OCI-LY7 (cell line): ENCODE measurements at regions not wholly inside any gene's neighbourhood (a gene's known extent, or its start where the extent isn't known, plus 50 kb on each side); places are given as distances from the start of the nearest gene placed in this dataset.

Experiments used
- BruUV-seq: library from RNA; stranded (reverse); fragments of 400-500 nt; replicated peaks from 2 replicates; lab custom pipeline; 2021; lab: Mats Ljungman, UMichigan
- CTCF ChIA-PET: fragments of 300-600 bp; sonication (Branson Sonifier 250); formaldehyde crosslinking; loops from one replicate; lab custom pipeline; 2022; ENCODE audit warnings: antibody characterized with exemption; ENCODE audit not compliant: unreplicated experiment; lab: Charles Lee
- POLR2A ChIA-PET: fragments of 300-600 bp; sonication (Branson Sonifier 250); formaldehyde crosslinking; loops from one replicate; lab custom pipeline; 2022; ENCODE audit warnings: antibody characterized with exemption; lab: Charles Lee
- DNase-seq: peaks from one replicate; pipeline ENCODE4 v3.0.0-alpha.2; 2015; ENCODE audit warnings: low spot score
- H2AFZ ChIP-seq: fragments of 200-600 bp; sonication (generic), shearing (Covaris generic); 2 replicates; pipeline ENCODE4 v1.6.1; 2014; ENCODE audit warnings: mild to moderate bottlenecking, antibody characterized with exemption, low read length, moderate library complexity
- H3K27ac ChIP-seq: fragments of 200-600 bp; sonication (generic); 2 replicates; pipeline ENCODE4 v1.5.1; 2014; ENCODE audit warnings: mixed run types, low read depth, mild to moderate bottlenecking, moderate library complexity, low read length, inconsistent platforms; ENCODE audit not compliant: poor library complexity, severe bottlenecking
- H3K36me3 ChIP-seq: fragments of 200-600 bp; sonication (generic); 2 replicates; pipeline ENCODE4 v1.6.1; 2014; ENCODE audit warnings: mild to moderate bottlenecking, antibody characterized with exemption, low read length, moderate library complexity, mixed read lengths; ENCODE audit not compliant: insufficient read depth
- H3K4me1 ChIP-seq: fragments of 200-600 bp; sonication (generic); 2 replicates; pipeline ENCODE4 v1.5.1; 2014; ENCODE audit warnings: mild to moderate bottlenecking, low read length; ENCODE audit not compliant: insufficient read depth, poor library complexity, severe bottlenecking
- H3K4me2 ChIP-seq: fragments of 200-600 bp; sonication (generic); 2 replicates; pipeline ENCODE4 v1.6.1; 2014; ENCODE audit warnings: mild to moderate bottlenecking, low read length
- H3K4me3 ChIP-seq: fragments of 200-600 bp; sonication (generic); 2 replicates; pipeline ENCODE4 v1.5.1; 2014; ENCODE audit warnings: mild to moderate bottlenecking, low read depth, low read length; ENCODE audit not compliant: poor library complexity, severe bottlenecking
- H3K79me2 ChIP-seq: fragments of 200-600 bp; sonication (generic); 2 replicates; pipeline ENCODE4 v1.6.1; 2016; ENCODE audit warnings: low read depth, mild to moderate bottlenecking, low read length, moderate library complexity, mixed read lengths; ENCODE audit not compliant: insufficient read depth
- H3K9me2 ChIP-seq: fragments of 200-600 bp; sonication (generic); 2 replicates; pipeline ENCODE4 v1.6.1; 2016; ENCODE audit warnings: mild to moderate bottlenecking, low read length, mixed read lengths; ENCODE audit not compliant: insufficient read depth
- H3K9me3 ChIP-seq: fragments of 200-600 bp; sonication (generic); 2 replicates; pipeline ENCODE4 v1.6.1; 2014; ENCODE audit warnings: mild to moderate bottlenecking, mixed run types, low read length, mixed read lengths
- H4K20me1 ChIP-seq: fragments of 200-600 bp; sonication (generic); 2 replicates; pipeline ENCODE4 v1.6.1; 2014; ENCODE audit warnings: mild to moderate bottlenecking, antibody characterized with exemption, low read length, moderate library complexity, mixed read lengths; ENCODE audit not compliant: insufficient read depth
- EZH2phosphoT487 ChIP-seq: fragments of 200-600 bp; sonication (generic); IDR thresholded peaks from 2 replicates; pipeline ENCODE4 v1.6.1; 2018; ENCODE audit warnings: low read depth, borderline replicate concordance, mild to moderate bottlenecking, mixed run types, antibody characterized with exemption, low read length, moderate library complexity, mixed read lengths
- intact Hi-C: fragments of 100-400 bp; cut with micrococcal nuclease; formaldehyde crosslinking; loops from one replicate; pipeline ENCODE4 v1.10.0; 2022; ENCODE audit not compliant: unreplicated experiment
- TF ChIP-seq, protein P1 (sequence below): fragments of 200-600 bp; sonication (generic); conservative IDR thresholded peaks from 2 replicates; pipeline ENCODE4 v1.5.1; 2014; ENCODE audit warnings: mild to moderate bottlenecking, antibody characterized with exemption, low read length, moderate library complexity, mixed read lengths

DNA sequence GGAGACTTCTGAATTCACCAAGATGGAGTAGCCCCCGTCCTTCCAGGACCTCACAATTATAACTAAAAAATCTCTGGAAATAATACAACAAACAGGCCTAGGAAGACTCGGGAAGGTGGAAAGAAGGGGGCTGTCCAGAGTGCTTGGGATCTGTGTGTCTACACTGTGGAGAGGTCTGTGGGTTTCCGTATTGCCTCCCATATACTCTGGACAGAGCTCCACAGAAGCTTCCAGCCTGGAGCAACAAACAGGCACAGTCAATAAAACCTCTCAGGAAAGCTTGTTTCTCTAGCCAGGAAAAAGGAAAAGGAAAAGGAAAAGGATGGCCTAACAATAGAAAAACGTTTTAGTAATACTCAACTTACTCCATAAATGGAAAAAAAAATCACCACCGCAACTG is 655.9 kb downstream of the DSC3 start:
- CTCF ChIA-PET: no interaction called here
- BruUV-seq: no TSS peak
- POLR2A ChIA-PET: no interaction called here

GRCh38 chr18:30385684-30386083 is 656.9 kb downstream of the DSC3 start:
- BruUV-seq: no TSS peak
- TF ChIP-seq EZH2phosphoT487: no peak
- TF ChIP-seq, protein P1, sequence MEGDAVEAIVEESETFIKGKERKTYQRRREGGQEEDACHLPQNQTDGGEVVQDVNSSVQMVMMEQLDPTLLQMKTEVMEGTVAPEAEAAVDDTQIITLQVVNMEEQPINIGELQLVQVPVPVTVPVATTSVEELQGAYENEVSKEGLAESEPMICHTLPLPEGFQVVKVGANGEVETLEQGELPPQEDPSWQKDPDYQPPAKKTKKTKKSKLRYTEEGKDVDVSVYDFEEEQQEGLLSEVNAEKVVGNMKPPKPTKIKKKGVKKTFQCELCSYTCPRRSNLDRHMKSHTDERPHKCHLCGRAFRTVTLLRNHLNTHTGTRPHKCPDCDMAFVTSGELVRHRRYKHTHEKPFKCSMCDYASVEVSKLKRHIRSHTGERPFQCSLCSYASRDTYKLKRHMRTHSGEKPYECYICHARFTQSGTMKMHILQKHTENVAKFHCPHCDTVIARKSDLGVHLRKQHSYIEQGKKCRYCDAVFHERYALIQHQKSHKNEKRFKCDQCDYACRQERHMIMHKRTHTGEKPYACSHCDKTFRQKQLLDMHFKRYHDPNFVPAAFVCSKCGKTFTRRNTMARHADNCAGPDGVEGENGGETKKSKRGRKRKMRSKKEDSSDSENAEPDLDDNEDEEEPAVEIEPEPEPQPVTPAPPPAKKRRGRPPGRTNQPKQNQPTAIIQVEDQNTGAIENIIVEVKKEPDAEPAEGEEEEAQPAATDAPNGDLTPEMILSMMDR: no peak
- H3K4me2 ChIP-seq: no peak overlapping the region
- no peaks in the 10 kb centered on the region for H3K9me3 ChIP-seq
- no peaks in the 10 kb centered on the region for H3K9me2 ChIP-seq
- H4K20me1 ChIP-seq: no peaks in the 10 kb centered on the region
- H3K4me1 ChIP-seq: no peaks in the 10 kb centered on the region
- no peak overlapping the region for H3K4me3 ChIP-seq
- ChIA-PET POLR2A (no interaction called here), CTCF (no interaction called here)
- no peaks in the 10 kb centered on the region for H3K79me2 ChIP-seq
- intact Hi-C loops: no loop called here
- DNase-seq: no peak
- no peaks in the 10 kb centered on the region for H3K36me3 ChIP-seq
- no peak overlapping the region for H2AFZ ChIP-seq
- H3K27ac ChIP-seq: no peak overlapping the region

More for the DNA sequence above, 655.9 kb downstream of the DSC3 start:
- Histone ChIP-seq H3K27ac (no peak overlapping the region), H3K9me3 (no peaks in the 10 kb centered on the region), H3K9me2 (no peaks in the 10 kb centered on the region), H3K4me1 (no peaks in the 10 kb centered on the region), H2AFZ (no peak overlapping the region), H3K79me2 (no peaks in the 10 kb centered on the region), H3K4me2 (no peak overlapping the region), H3K4me3 (no peak overlapping the region), H4K20me1 (no peaks in the 10 kb centered on the region), H3K36me3 (no peaks in the 10 kb centered on the region)
- intact Hi-C loops: no loop called here
- no peak for DNase-seq
- TF ChIP-seq, protein P1: no peak
- no peak for TF ChIP-seq EZH2phosphoT487

DNA sequence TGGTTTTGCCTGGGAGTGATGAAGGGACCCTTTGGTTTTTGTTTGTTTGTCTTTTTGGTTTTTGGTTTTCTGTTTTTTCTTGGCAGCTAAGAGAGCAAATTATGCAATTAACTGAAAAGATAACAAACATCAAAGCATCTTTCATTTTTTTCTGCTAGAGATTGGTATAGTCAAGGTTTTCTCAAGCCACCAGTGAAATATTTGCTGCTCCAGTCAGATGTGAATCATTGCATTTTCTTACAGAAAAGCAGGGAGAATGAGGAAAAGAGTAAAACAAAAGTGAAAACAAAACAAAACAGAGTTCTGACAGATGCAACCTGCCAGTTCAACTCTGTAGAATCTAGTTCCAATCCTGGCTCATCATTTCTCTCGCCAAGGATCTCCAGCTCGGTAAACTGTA is 660.7 kb downstream of the DSC3 start:
- no peak overlapping the region for H2AFZ ChIP-seq
- no peak for TF ChIP-seq EZH2phosphoT487
- TF ChIP-seq, protein P1: no peak
- ChIA-PET CTCF (no interaction called here), POLR2A (no interaction called here)
- no peak overlapping the region for H3K4me2 ChIP-seq
- H3K4me3 ChIP-seq: no peak overlapping the region
- H3K9me3 ChIP-seq: no peaks in the 10 kb centered on the region
- H3K36me3 ChIP-seq: no peaks in the 10 kb centered on the region
- BruUV-seq: no TSS peak
- no peak overlapping the region for H3K27ac ChIP-seq
- no peaks in the 10 kb centered on the region for H3K79me2 ChIP-seq
- DNase-seq: no peak
- no peaks in the 10 kb centered on the region for H3K9me2 ChIP-seq
- no peaks in the 10 kb centered on the region for H3K4me1 ChIP-seq
- no peaks in the 10 kb centered on the region for H4K20me1 ChIP-seq
- intact Hi-C loops: no loop called here
